OCI-M2 (cell line): ENCODE measurements at regions not wholly inside any gene's neighbourhood (a gene's known extent, or its start where the extent isn't known, plus 50 kb on each side); places are given as distances from the start of the nearest gene placed in this dataset.
"Not testable (repeated sequence)": the region's sequence is repeated elsewhere in the genome, so short reads cannot be mapped to it uniquely, and the experiment has no call there.

ENCODE experiments used
- DNase-seq: peaks from one replicate; lab custom pipeline; 2025; ENCODE audit not compliant: unreplicated experiment; lab: John Stamatoyannopoulos, UW

GRCh38 chr3:69688400-69688799 is 50.9 kb upstream of the MITF start:
- no peak for DNase-seq

GRCh38 chr3:69687641-69688040 is 51.6 kb upstream of the MITF start:
- no peak for DNase-seq

- DNase-seq, result no peak
Observed at GRCh38 chr3:69686056-69686455, 53.2 kb upstream of the MITF start.

- no peak for DNase-seq
Observed at GRCh38 chr3:69684309-69684961, 54.8 kb upstream of the MITF start.

- no peak for DNase-seq
Observed at GRCh38 chr3:69683082-69683806, 56.0 kb upstream of the MITF start.

- DNase-seq, result not testable (repeated sequence)
Observed at GRCh38 chr3:69677456-69677855, 61.8 kb upstream of the MITF start.

- DNase-seq, result no peak
Observed at GRCh38 chr3:69675786-69676530, 63.3 kb upstream of the MITF start.

- no peak for DNase-seq
Observed at GRCh38 chr3:69674752-69675151, 64.5 kb upstream of the MITF start.

- DNase-seq, result peak; percentile 23
Observed at GRCh38 chr3:69671082-69671952, 67.9 kb upstream of the MITF start.

- no peak for DNase-seq
Observed at GRCh38 chr3:69669070-69669469, 70.2 kb upstream of the MITF start.

GRCh38 chr3:69665026-69665737 is 74.1 kb upstream of the MITF start:
- DNase-seq, result no peak

GRCh38 chr3:69660631-69661030 is 78.6 kb upstream of the MITF start:
- DNase-seq, result no peak

- no peak for DNase-seq
Observed at GRCh38 chr3:69659180-69659910, 79.9 kb upstream of the MITF start.

GRCh38 chr3:69658514-69659140 is 80.6 kb upstream of the MITF start:
- DNase-seq, result no peak

GRCh38 chr3:69657030-69657429 is 82.2 kb upstream of the MITF start:
- not testable (repeated sequence) for DNase-seq

GRCh38 chr3:69651765-69652164 is 87.5 kb upstream of the MITF start:
- no peak for DNase-seq

- DNase-seq, result no peak
Observed at GRCh38 chr3:69650066-69650419, 89.2 kb upstream of the MITF start.

GRCh38 chr3:69649120-69650065 is 89.9 kb upstream of the MITF start:
- DNase-seq, result no peak
